H1 (cell line): ENCODE measurements at regions not wholly inside any gene's neighbourhood (a gene's known extent, or its start where the extent isn't known, plus 50 kb on each side); places are given as distances from the start of the nearest gene placed in this dataset.

ENCODE experiments used
- CTCF ChIA-PET: fragments of 300-600 bp; sonication (Branson Sonifier 250); formaldehyde crosslinking; loops from one replicate; lab custom pipeline; 2021; ENCODE audit not compliant: partially characterized antibody; lab: Charles Lee
- POLR2A ChIA-PET: fragments of 300-600 bp; sonication (Branson Sonifier 250); formaldehyde crosslinking; loops from one replicate; lab custom pipeline; 2021; ENCODE audit warnings: inconsistent platforms; ENCODE audit not compliant: partially characterized antibody; lab: Charles Lee
- DNase-seq, 2 experiments: peaks; one replicate each; pipeline versions ENCODE4 v3.0.0 to v3.0.0-alpha.2; 2010 to 2022; ENCODE audit warnings: low spot score in 2 of 2, low read depth in 1 of 2, mixed read lengths in 1 of 2
- FAIRE-seq: peaks from 2 replicates; lab custom pipeline; 2011; peaks lifted over from hg19 to GRCh38; lab: Jason Lieb, UNC
- H2AFZ ChIP-seq: 2 replicates; pipeline ENCODE4 v1.8.1; 2012; ENCODE audit warnings: low read length, inconsistent platforms
- H2AK5ac ChIP-seq: 2 replicates; pipeline ENCODE4 v1.6.1; 2013; ENCODE audit warnings: low read depth, low read length
- H2BK120ac ChIP-seq: replicated peaks from 2 replicates; pipeline ENCODE3; 2013; ENCODE audit warnings: low read depth, low read length, inconsistent platforms
- H2BK12ac ChIP-seq: 2 replicates; pipeline ENCODE4 v1.6.1; 2013; ENCODE audit warnings: low read depth, low read length
- H2BK15ac ChIP-seq: 2 replicates; pipeline ENCODE4 v1.6.1; 2013; ENCODE audit warnings: low read length
- H2BK20ac ChIP-seq: 2 replicates; pipeline ENCODE4 v1.6.1; 2013; ENCODE audit warnings: low read length
- H2BK5ac ChIP-seq: 2 replicates; pipeline ENCODE4 v1.6.1; 2013; ENCODE audit warnings: low read depth, low read length
- H3K14ac ChIP-seq: 2 replicates; pipeline ENCODE4 v1.6.1; 2013; ENCODE audit warnings: inconsistent platforms; ENCODE audit not compliant: insufficient read length
- H3K18ac ChIP-seq: 2 replicates; pipeline ENCODE4 v1.6.1; 2013; ENCODE audit warnings: low read length; ENCODE audit errors: extremely low read depth
- H3K23ac ChIP-seq: 2 replicates; pipeline ENCODE4 v1.6.1; 2013; ENCODE audit warnings: inconsistent platforms; ENCODE audit not compliant: insufficient read length
- H3K23me2 ChIP-seq: 2 replicates; pipeline ENCODE4 v1.6.1; 2013; ENCODE audit warnings: low read depth, low read length
- H3K27ac ChIP-seq: 2 replicates; pipeline ENCODE4 v1.6.1; 2011; ENCODE audit warnings: low read depth, low read length, inconsistent platforms
- H3K27me3 ChIP-seq, 4 experiments: replicated peaks in 1 of 4; 1 replicate in 1 of 4; 2 replicates in 3 of 4; pipeline versions ENCODE4 v1.6.1 to v1.8.1; 2011 to 2013; ENCODE audit warnings: low read length in 3 of 4, mild to moderate bottlenecking in 3 of 4, inconsistent platforms in 2 of 4, mixed read lengths in 2 of 4, moderate library complexity in 1 of 4; ENCODE audit not compliant: control insufficient read depth in 3 of 4, insufficient read depth in 3 of 4; ENCODE audit errors: extremely low read depth in 1 of 4
- H3K36me3 ChIP-seq, 4 experiments: 2 replicates each; pipeline versions ENCODE4 v1.6.1 to v1.8.1; 2011 to 2013; ENCODE audit warnings: mild to moderate bottlenecking in 4 of 4, low read length in 3 of 4, moderate library complexity in 2 of 4, control low read depth in 1 of 4, inconsistent platforms in 1 of 4; ENCODE audit not compliant: insufficient read depth in 4 of 4, control insufficient read depth in 2 of 4
- H3K4ac ChIP-seq: replicated peaks from 2 replicates; pipeline ENCODE3; 2013; ENCODE audit warnings: low read length, low read depth, mixed read lengths, inconsistent platforms; ENCODE audit not compliant: insufficient read length
- H3K4me1 ChIP-seq, 4 experiments: replicated peaks in 1 of 4; 1 replicate in 1 of 4; 2 replicates in 3 of 4; pipeline versions ENCODE4 v1.6.1 to v1.8.1; 2011 to 2013; ENCODE audit warnings: low read length in 3 of 4, inconsistent platforms in 2 of 4, mixed read lengths in 1 of 4; ENCODE audit not compliant: insufficient read depth in 4 of 4, control insufficient read depth in 3 of 4
- H3K4me2 ChIP-seq, 2 experiments: 2 replicates each; pipeline versions ENCODE4 v1.6.1 to v1.8.1; 2011 to 2013; ENCODE audit warnings: low read depth in 2 of 2, low read length in 2 of 2, control low read depth in 1 of 2, inconsistent platforms in 1 of 2, mild to moderate bottlenecking in 1 of 2; ENCODE audit not compliant: insufficient read depth in 1 of 2
- H3K4me3 ChIP-seq, 4 experiments: fragments of 200-600, 300-600 bp in 1 of 4; sonication (generic), shearing (Covaris generic), sonication (Bioruptor Twin) in 1 of 4; 2 replicates each; pipeline versions ENCODE4 v1.5.1 to v1.8.1; 2011 to 2016; ENCODE audit warnings: low read length in 4 of 4, low read depth in 3 of 4, control low read depth in 2 of 4, inconsistent platforms in 2 of 4, mild to moderate bottlenecking in 2 of 4, mixed read lengths in 1 of 4, moderate library complexity in 1 of 4; ENCODE audit not compliant: insufficient read depth in 2 of 4; ENCODE audit errors: extremely low read depth in 1 of 4
- H3K56ac ChIP-seq: replicated peaks from 2 replicates; pipeline ENCODE3; 2013; ENCODE audit warnings: low read depth, mild to moderate bottlenecking, mixed read lengths, low read length, inconsistent platforms; ENCODE audit not compliant: insufficient read length
- H3K79me1 ChIP-seq: 2 replicates; pipeline ENCODE4 v1.6.1; 2013; ENCODE audit warnings: low read depth, low read length, control low read depth
- H3K79me2 ChIP-seq, 2 experiments: 2 replicates each; pipeline versions ENCODE4 v1.6.1 to v1.8.1; 2012 to 2013; ENCODE audit warnings: low read length in 2 of 2, mild to moderate bottlenecking in 2 of 2, inconsistent platforms in 1 of 2; ENCODE audit not compliant: insufficient read depth in 2 of 2, control insufficient read depth in 1 of 2
- H3K9ac ChIP-seq, 4 experiments: replicated peaks in 1 of 4; 1 replicate in 1 of 4; 2 replicates in 3 of 4; pipeline versions ENCODE4 v1.6.1 to v1.8.1; 2011 to 2013; ENCODE audit warnings: low read depth in 3 of 4, low read length in 3 of 4, control low read depth in 2 of 4, mild to moderate bottlenecking in 2 of 4, moderate library complexity in 2 of 4, inconsistent platforms in 1 of 4; ENCODE audit errors: extremely low read depth in 1 of 4
- H3K9me3 ChIP-seq, 2 experiments: 2 replicates each; pipeline versions ENCODE4 v1.6.1 to v1.8.1; 2012 to 2013; ENCODE audit warnings: mild to moderate bottlenecking in 2 of 2, moderate library complexity in 2 of 2, control low read depth in 1 of 2, inconsistent platforms in 1 of 2, low read depth in 1 of 2, low read length in 1 of 2, mixed read lengths in 1 of 2; ENCODE audit not compliant: insufficient read depth in 2 of 2
- H4K20me1 ChIP-seq, 2 experiments: replicated peaks in 1 of 2; 2 replicates each; pipeline versions ENCODE3 to v1.8.1; 2011 to 2013; ENCODE audit warnings: inconsistent platforms in 2 of 2, low read length in 2 of 2, mild to moderate bottlenecking in 1 of 2; ENCODE audit not compliant: insufficient read depth in 2 of 2, control insufficient read depth in 1 of 2
- H4K5ac ChIP-seq: 2 replicates; pipeline ENCODE4 v1.6.1; 2013; ENCODE audit warnings: low read length, low read depth, mixed read lengths, inconsistent platforms; ENCODE audit not compliant: insufficient read length
- H4K8ac ChIP-seq: 2 replicates; pipeline ENCODE4 v1.8.0; 2013; ENCODE audit warnings: mild to moderate bottlenecking, moderate library complexity, low read length, inconsistent platforms; ENCODE audit not compliant: insufficient read depth; ENCODE audit errors: extremely low read depth
- H4K91ac ChIP-seq: replicated peaks from 2 replicates; pipeline ENCODE3; 2013; ENCODE audit warnings: low read length, mixed read lengths, inconsistent platforms; ENCODE audit not compliant: insufficient read length
- BRCA1 ChIP-seq: IDR thresholded peaks from 2 replicates; pipeline ENCODE4 v1.6.1; 2012; ENCODE audit warnings: low read depth, low read length, improper control_type of control experiment
- CBX5 ChIP-seq: fragments of 300-800, 300-1000 bp; sonication (generic); IDR thresholded peaks from 2 replicates; pipeline ENCODE4 v1.7.1; 2016; ENCODE audit warnings: antibody characterized with exemption, low read length, low read depth
- CEBPB ChIP-seq: IDR thresholded peaks from 2 replicates; pipeline ENCODE4 v1.6.1; 2012; ENCODE audit warnings: low read depth, low read length
- MAFK ChIP-seq: IDR thresholded peaks from 2 replicates; pipeline ENCODE4 v1.6.1; 2012; ENCODE audit warnings: low read depth, mild to moderate bottlenecking, improper control_type of control experiment, low read length
- NANOG ChIP-seq: IDR thresholded peaks from 2 replicates; pipeline ENCODE4 v1.6.1; 2011; ENCODE audit warnings: low read length, low read depth, mild to moderate bottlenecking, inconsistent platforms; ENCODE audit not compliant: insufficient read depth, poor library complexity, severe bottlenecking
- RAD21 ChIP-seq, 2 experiments: IDR thresholded peaks in 1 of 2; conservative IDR thresholded peaks in 1 of 2; 2 replicates each; pipeline ENCODE4 v1.6.1; 2011; ENCODE audit warnings: low read depth in 2 of 2, low read length in 2 of 2, improper control_type of control experiment in 1 of 2, inconsistent platforms in 1 of 2, mild to moderate bottlenecking in 1 of 2, moderate library complexity in 1 of 2
- SAP30 ChIP-seq: fragments of 300-600 bp; sonication (generic); IDR thresholded peaks from 2 replicates; pipeline ENCODE4 v1.7.1; 2012; ENCODE audit warnings: low read length, moderate library complexity, mild to moderate bottlenecking, inconsistent platforms; ENCODE audit not compliant: insufficient read depth, insufficient replicate concordance
- SUZ12 ChIP-seq: fragments of 200-600 bp; sonication (generic); IDR thresholded peaks from 2 replicates; pipeline ENCODE4 v1.6.1; 2012; ENCODE audit warnings: mild to moderate bottlenecking, inconsistent platforms, low read length, moderate library complexity, mixed read lengths
- TAF1 ChIP-seq: IDR thresholded peaks from 2 replicates; pipeline ENCODE4 v1.6.1; 2011; ENCODE audit warnings: mild to moderate bottlenecking, low read depth, low read length
- WGBS, 2 experiments: shearing (Covaris generic) in 1 of 2; methylation state at CpG; one replicate each; pipeline versions ENCODE4 v1.1.6 to v1.1.7; 2013 to 2015; ENCODE audit warnings: low lambda C conversion rate in 2 of 2, mixed read lengths in 2 of 2, inconsistent platforms in 1 of 2, low coverage in 1 of 2, missing lambda C conversion rate in 1 of 2; ENCODE audit not compliant: insufficient replicate concordance in 2 of 2, insufficient coverage in 1 of 2, insufficient read length in 1 of 2; ENCODE audit errors: extremely low coverage in 1 of 2, missing lambda C conversion rate in 1 of 2; 5-methylcytosine and 5-hydroxymethylcytosine counted together
- TF ChIP-seq, protein P1 (sequence below), 3 experiments: IDR thresholded peaks; 1 replicate in 2 of 3; 2 replicates in 1 of 3; pipeline versions ENCODE4 v1.5.1 to v1.6.1; 2011; ENCODE audit warnings: low read length in 3 of 3, mild to moderate bottlenecking in 3 of 3, inconsistent platforms in 2 of 3, low read depth in 1 of 3, moderate library complexity in 1 of 3; ENCODE audit not compliant: insufficient read depth in 1 of 3; ENCODE audit errors: control extremely low read depth in 1 of 3

DNA sequence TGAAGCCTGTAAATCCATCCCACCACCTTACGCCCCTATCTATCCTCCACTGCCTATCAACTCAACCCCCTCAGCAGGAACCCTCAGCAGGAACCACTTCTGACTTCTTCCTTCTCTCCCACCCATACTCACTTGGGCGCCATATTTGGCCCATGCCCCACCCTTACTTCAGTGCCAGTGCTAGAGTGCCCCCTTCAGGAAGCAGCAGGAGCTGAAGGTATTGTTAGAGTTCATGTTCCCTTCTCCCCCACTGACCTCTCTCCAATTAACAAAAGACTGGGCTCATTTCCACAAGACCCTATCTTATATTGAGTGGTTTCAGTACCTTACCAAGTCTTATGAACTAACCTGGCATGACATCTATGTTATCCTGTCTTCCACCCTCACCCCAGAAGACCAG is 363.1 kb upstream of the SLIT2 start:
- Histone ChIP-seq H4K8ac (no peak overlapping the region), H2BK120ac (no peak overlapping the region), H3K56ac (no peak overlapping the region), H2BK12ac (no peak overlapping the region), H3K27ac (no peak overlapping the region), H3K9ac (no peak overlapping the region), H3K79me1 (no peaks in the 10 kb centered on the region), H3K14ac (no peak overlapping the region), H2BK15ac (no peak overlapping the region), H3K4me3 (no peak overlapping the region), H3K18ac (no peak overlapping the region), H4K91ac (no peak overlapping the region), H3K23me2 (no peaks in the 10 kb centered on the region), H3K36me3 (no peaks in the 10 kb centered on the region), H3K4me2 (no peak overlapping the region), H3K4me1 (no peaks in the 10 kb centered on the region), H2AK5ac (no peak overlapping the region), H2BK5ac (no peak overlapping the region), H3K27me3 (no peaks in the 10 kb centered on the region), H3K4ac (no peak overlapping the region), H4K20me1 (no peaks in the 10 kb centered on the region), H3K79me2 (no peaks in the 10 kb centered on the region), H3K9me3 (no peaks in the 10 kb centered on the region; a peak in 1 of 4 replicates), H2BK20ac (no peak overlapping the region), H4K5ac (no peak overlapping the region), H3K23ac (no peak overlapping the region), H2AFZ (no peak overlapping the region)
- 86% methylated on average over 2 of the region's 2 CpGs; no CpG with 5 or more reads in 1 of the 2 experiments for WGBS, 2 experiments
- CTCF ChIA-PET, result interaction anchor here (1.8 kb wide), 1 partner anchor 15 kb away, joined by 4 read pairs; no protein-coding TSS in a partner anchor
- no peak for FAIRE-seq
- no peak for TF ChIP-seq SAP30
- no peak for TF ChIP-seq BRCA1
- TF ChIP-seq MAFK, result no peak
- TF ChIP-seq, protein P1, sequence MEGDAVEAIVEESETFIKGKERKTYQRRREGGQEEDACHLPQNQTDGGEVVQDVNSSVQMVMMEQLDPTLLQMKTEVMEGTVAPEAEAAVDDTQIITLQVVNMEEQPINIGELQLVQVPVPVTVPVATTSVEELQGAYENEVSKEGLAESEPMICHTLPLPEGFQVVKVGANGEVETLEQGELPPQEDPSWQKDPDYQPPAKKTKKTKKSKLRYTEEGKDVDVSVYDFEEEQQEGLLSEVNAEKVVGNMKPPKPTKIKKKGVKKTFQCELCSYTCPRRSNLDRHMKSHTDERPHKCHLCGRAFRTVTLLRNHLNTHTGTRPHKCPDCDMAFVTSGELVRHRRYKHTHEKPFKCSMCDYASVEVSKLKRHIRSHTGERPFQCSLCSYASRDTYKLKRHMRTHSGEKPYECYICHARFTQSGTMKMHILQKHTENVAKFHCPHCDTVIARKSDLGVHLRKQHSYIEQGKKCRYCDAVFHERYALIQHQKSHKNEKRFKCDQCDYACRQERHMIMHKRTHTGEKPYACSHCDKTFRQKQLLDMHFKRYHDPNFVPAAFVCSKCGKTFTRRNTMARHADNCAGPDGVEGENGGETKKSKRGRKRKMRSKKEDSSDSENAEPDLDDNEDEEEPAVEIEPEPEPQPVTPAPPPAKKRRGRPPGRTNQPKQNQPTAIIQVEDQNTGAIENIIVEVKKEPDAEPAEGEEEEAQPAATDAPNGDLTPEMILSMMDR (IDR thresholded peaks at IDR 0.05; ENCODE audit: control extremely low read depth in 1 of 3, insufficient read depth in 1 of 3, low read depth in 1 of 3, low read length in 3 of 3), result peak in 2 of 3 experiments; percentile 15 to 26; a peak in 2 of 4 replicates
- no peak for TF ChIP-seq CBX5
- TF ChIP-seq NANOG, result no peak
- no peak for TF ChIP-seq SUZ12
- TF ChIP-seq CEBPB, result no peak
- peak; percentile 36 to 55 for TF ChIP-seq RAD21 (IDR thresholded peaks at IDR 0.05 in 1 of 2, conservative IDR thresholded peaks at IDR 0.05 in 1 of 2; ENCODE audit: low read depth in 2 of 2, low read length in 2 of 2)
- no peak for TF ChIP-seq TAF1
- DNase-seq, result no peak
- POLR2A ChIA-PET, result no interaction called here
